CD4-positive, alpha-beta T cell treated with Interferon gamma for 1 hour (primary cell): ENCODE measurements at regions not wholly inside any gene's neighbourhood (a gene's known extent, or its start where the extent isn't known, plus 50 kb on each side); places are given as distances from the start of the nearest gene placed in this dataset.
"Not testable (repeated sequence)": the region's sequence is repeated elsewhere in the genome, so short reads cannot be mapped to it uniquely, and the experiment has no call there.

Source experiments
- DNase-seq: peaks from one replicate; pipeline ENCODE4 v3.0.0-alpha.2; 2020

GRCh38 chr5:154702477-154702876, 52.7 kb upstream of the LARP1 start:
- DNase-seq = no peak

- not testable (repeated sequence) for DNase-seq
Measured at GRCh38 chr5:154701725-154702124, 53.5 kb upstream of the LARP1 start.

- DNase-seq = no peak
Measured at GRCh38 chr5:154701181-154701580, 54.0 kb upstream of the LARP1 start.

- not testable (repeated sequence) for DNase-seq
Measured at GRCh38 chr5:154700289-154700928, 54.8 kb upstream of the LARP1 start.

GRCh38 chr5:154698763-154699162, 56.4 kb upstream of the LARP1 start:
- no peak for DNase-seq

- no peak for DNase-seq
Measured at GRCh38 chr5:154697371-154697770, 57.8 kb upstream of the LARP1 start.

- DNase-seq = no peak
Measured at GRCh38 chr5:154696891-154697290, 58.3 kb upstream of the LARP1 start.

- no peak for DNase-seq
Measured at GRCh38 chr5:154694159-154694558, 61.0 kb upstream of the LARP1 start.

- DNase-seq = no peak
Measured at GRCh38 chr5:154690488-154690887, 64.7 kb upstream of the LARP1 start.

GRCh38 chr5:154686490-154686889, 68.7 kb upstream of the LARP1 start:
- DNase-seq = no peak

- no peak for DNase-seq
Measured at GRCh38 chr5:154683101-154683880, 71.9 kb upstream of the LARP1 start.

GRCh38 chr5:154679501-154679900, 75.7 kb upstream of the LARP1 start:
- DNase-seq = no peak

GRCh38 chr5:154677921-154678320, 77.3 kb upstream of the LARP1 start:
- no peak for DNase-seq

GRCh38 chr5:154676508-154676907, 78.7 kb upstream of the LARP1 start:
- no peak for DNase-seq

GRCh38 chr5:154674029-154674428, 81.1 kb upstream of the LARP1 start:
- DNase-seq = no peak

- DNase-seq = no peak
Measured at GRCh38 chr5:154673506-154673905, 81.7 kb upstream of the LARP1 start.

- not testable (repeated sequence) for DNase-seq
Measured at GRCh38 chr5:154669913-154670312, 85.3 kb upstream of the LARP1 start.

- DNase-seq = no peak
Measured at GRCh38 chr5:154669402-154669801, 85.8 kb upstream of the LARP1 start.

- DNase-seq = no peak
Measured at GRCh38 chr5:154664869-154665268, 90.3 kb upstream of the LARP1 start.

- DNase-seq = no peak
Measured at GRCh38 chr5:154663424-154663823, 91.8 kb upstream of the LARP1 start.

GRCh38 chr5:154654486-154655371, 100.4 kb upstream of the LARP1 start:
- no peak for DNase-seq

- DNase-seq = no peak
Measured at GRCh38 chr5:154653764-154654485, 101.3 kb upstream of the LARP1 start.

- no peak for DNase-seq
Measured at GRCh38 chr5:154653418-154653763, 101.8 kb upstream of the LARP1 start.
